Stimulated activated CD8-positive, alpha-beta memory T cell treated with anti-CD3 and anti-CD28 coated beads, Interleukin-15, amount 100 ng/mL, for 1 hour (primary cell): ENCODE measurements at regions not wholly inside any gene's neighbourhood (a gene's known extent, or its start where the extent isn't known, plus 50 kb on each side); places are given as distances from the start of the nearest gene placed in this dataset.
"Not testable (repeated sequence)": the region's sequence is repeated elsewhere in the genome, so short reads cannot be mapped to it uniquely, and the experiment has no call there.

Experiments
- DNase-seq: peaks from one replicate; pipeline ENCODE4 v3.0.0-alpha.2; 2020; ENCODE audit warnings: low read depth

- DNase-seq, result no peak
Observed at GRCh38 chr9:96131825-96132224, 170.2 kb downstream of the HSD17B3 start.

DNA sequence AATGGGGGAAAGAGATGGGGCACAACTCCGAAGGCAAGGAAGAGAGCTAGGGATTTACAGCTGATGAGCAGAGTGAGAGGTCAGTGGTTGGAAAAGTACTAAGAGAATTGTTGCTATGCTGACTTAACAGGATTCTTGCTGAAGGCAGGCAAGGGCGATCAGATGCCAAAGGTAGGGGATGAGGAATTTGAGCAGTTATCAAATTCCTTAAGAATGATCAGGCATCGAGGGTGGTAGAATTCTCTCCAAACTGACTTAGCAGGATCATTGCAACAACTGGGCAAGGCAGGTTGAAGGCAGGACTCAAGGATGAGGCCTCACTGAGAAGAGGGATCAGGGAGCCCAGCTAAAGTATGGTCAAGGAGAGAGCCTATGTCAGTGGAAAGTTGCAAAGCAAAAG is 171.0 kb downstream of the HSD17B3 start:
- no peak for DNase-seq

GRCh38 chr9:96129747-96130146 is 172.2 kb downstream of the HSD17B3 start:
- no peak for DNase-seq

- no peak for DNase-seq
Observed at GRCh38 chr9:96128880-96129279, 173.1 kb downstream of the HSD17B3 start.

DNA sequence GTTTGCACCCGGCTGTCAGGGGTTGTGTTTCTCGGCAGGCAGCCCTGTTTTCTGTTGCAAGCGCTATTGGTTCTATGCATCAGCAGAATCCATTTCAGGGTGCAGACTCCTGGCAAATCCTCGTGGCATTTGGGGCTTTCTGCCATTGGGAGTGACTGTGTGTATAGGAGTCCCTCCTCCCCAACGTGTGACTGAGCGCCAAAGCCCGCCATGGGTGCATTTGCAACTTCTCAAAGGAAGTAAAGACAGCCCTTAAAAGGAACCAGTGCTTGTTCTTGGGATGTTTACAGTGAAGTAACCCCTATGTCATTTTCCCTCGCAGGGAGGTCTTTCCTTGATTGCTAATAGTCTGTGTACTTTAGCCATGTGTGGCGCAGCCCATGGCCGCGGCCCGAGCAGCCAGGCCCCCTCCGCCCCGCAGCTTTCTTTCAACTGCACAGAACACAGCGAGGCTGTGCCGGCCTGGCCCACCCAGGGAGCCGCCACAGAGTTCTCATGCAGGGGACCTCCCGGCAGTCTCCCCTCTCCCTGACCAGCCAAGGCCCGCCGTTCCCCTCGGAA is 175.6 kb downstream of the HSD17B3 start:
- no peak for DNase-seq

GRCh38 chr9:96125624-96126023 is 176.4 kb downstream of the HSD17B3 start:
- DNase-seq, result no peak

DNA sequence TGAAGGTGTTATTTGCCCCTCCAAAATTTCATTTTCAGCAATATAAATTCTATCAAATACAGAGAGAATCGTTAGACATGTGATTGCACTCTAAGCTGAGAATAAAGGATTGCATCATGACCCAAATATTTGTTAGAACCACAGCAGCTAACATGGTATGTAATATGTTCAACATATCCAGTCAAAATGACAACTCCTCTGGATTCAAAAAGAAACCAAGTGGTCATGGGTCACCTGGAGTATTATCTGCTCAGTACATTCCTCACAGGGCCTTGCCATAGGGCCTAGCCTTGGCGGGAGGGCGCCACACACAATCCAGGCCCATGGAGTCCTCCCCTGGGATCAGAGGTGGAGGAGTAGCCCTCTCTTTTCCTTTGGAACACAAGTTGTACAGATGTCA is 179.2 kb downstream of the HSD17B3 start:
- no peak for DNase-seq

GRCh38 chr9:96122282-96122681 is 179.7 kb downstream of the HSD17B3 start:
- DNase-seq, result no peak

- no peak for DNase-seq
Observed at GRCh38 chr9:96121136-96121535, 180.8 kb downstream of the HSD17B3 start.

DNA sequence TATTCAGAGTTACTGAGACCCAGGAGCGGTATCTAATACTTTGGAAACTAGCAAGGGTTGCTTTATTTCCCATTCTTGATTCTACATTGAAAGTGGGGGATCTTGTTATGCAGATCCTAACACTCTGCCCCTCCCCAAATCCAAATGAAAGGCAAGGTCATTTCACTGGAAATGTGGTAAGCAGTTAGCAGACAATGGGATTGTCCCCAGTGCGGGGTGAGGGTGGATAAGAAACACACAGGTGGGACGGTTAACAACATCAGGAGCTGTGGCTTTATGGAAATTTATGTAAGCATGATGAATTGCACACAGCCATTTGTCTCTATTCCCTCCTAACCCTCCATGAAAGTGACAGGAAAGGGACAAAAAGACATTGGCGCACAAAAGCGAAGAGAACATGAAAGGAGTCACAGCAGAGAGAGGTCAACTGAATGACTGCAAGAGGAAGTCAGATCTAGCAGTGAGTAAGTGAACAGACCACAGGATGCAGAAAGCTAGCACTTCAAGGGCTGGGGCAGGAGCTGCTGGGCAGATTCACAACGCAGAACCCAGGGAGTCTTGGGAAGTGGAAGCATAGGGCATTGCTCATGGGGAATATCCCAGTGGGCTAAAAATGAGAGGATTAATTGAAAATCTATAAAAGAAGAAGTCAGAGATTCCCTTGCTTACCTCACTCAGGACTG is 184.4 kb downstream of the HSD17B3 start:
- DNase-seq, result no peak

DNA sequence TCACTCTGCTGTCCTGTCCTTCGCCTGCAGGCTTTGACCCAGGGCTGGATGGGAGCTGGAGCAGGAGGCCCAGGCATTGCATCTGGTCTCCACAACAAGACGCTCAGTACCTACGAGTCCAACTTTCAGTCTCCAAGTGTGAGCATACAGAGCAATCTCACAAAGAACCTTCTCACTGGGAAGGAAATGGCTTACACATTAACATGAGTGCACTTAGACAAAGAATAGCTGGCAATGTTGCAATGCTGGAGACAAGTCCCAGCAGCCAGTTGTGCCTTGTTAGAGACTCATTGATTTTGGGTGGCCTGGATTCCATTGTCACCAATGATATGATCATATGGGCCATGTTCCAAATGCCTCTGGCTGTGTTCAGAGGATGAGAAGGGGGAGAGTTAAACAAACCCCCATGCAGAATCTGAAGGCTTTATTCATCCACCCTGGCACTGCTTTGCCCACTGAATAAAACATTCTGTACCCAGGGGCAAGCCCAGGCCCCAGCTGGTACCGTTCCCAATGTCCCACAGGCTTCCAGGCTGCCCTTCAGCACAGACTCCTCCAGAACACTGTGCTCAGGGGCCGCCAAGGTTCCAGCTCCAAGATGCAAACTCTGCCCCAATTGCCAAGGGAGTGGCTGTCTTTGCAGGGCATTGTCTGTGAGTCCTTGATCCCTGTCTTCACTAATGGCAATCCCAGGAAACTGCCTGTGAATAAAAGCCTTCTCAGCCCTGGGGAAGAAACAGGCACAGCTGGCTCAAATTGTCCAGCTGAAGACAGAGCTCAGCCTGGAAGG is 185.5 kb downstream of the HSD17B3 start:
- DNase-seq, result no peak

DNA sequence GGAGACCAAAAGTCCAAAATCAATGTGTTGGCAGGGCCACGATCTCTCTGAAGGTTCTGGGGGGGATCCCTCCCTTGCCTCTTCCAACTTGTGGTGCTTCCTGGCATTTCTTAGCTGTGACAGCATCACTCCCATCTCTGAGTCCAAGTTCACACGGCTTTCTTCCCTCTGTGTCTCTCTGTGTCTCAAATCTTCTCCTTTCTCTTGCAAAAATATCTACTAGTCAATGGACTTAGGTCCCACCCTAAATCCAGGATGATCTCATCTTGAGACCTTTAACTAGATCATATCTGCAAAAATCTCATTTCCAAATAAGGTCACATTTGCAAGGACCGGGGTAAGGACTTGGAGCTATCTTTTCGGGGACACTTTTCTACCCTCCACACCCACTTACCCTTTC is 186.1 kb downstream of the HSD17B3 start:
- no peak for DNase-seq

GRCh38 chr9:96113032-96113431 is 188.9 kb downstream of the HSD17B3 start:
- DNase-seq, result no peak

DNA sequence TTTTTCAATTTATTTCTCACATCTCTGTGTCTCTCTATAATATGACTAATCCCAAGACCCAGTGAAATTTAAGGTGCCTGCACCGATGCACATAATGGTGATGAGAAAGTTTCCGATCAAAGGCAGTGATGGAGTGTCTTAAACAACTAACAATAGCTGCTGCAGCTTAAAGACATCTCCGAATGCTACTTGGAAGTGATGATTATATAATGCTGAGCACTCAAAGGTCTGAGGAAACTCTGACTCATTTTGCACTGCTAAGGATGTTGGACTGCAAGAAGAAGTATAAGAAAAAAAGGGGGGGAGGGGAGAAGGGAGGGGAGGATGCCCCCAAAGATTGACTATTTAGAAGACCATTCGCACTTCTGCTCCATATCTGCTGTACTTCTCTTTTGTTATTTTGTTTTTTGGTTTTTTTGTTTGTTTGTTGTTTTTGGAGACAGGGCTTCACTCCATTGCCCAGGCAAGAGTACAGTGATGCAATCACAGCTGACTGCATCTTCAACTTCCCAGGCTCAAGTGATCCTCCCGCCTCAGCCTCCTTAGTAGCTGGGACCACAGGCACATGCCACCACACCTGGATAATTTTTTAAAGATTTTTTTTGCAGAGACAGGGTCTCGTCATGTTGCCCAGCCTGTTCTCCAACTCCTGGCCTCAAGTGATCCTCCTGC is 192.2 kb downstream of the HSD17B3 start:
- DNase-seq, result no peak

- DNase-seq, result no peak
Observed at GRCh38 chr9:96108691-96109380, 193.1 kb downstream of the HSD17B3 start.

- no peak for DNase-seq
Observed at GRCh38 chr9:96107436-96107835, 194.5 kb downstream of the HSD17B3 start.

DNA sequence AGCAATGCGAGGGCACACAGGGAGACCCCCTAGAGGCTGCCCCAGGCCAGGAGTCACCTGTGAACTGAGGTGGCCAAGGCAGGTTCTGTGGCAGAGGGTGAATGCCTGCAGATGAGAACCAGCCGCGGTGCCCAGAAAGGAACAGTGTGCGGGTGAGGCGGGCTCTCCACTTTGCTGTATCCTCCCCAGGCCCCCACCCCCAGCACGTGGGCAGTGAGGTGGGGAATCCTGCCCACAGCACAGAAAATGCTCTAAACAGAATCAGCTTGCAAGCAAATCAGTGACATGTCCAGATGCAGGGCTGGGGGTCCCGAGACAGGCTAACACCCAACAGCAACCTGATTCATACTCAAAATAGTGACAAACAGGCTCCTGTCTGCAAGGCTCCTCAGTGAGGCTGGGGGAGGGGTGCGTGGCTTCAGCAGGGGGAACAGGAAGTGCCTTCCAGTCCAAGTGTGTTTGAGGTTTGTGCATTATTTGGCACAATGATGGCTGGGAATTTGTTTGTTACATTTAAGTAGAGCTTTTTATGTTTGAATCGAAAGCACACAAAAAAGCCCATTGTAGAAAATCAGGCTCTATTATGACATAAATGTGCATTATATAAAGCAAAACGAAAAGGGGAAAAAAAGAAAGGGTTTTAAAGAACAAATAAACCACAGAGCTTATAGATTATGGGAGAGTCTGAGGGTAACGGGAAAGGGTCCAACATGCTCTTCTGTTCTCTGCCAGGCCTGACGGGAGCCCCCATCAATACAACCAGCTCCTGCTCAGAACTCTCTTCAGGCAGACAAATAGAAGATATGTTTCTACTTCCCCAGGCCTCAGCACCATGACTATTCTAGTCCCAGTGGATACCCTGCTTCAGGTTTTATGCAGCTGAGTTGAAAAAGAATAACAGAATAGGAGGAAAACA is 201.3 kb downstream of the HSD17B3 start:
- no peak for DNase-seq

DNA sequence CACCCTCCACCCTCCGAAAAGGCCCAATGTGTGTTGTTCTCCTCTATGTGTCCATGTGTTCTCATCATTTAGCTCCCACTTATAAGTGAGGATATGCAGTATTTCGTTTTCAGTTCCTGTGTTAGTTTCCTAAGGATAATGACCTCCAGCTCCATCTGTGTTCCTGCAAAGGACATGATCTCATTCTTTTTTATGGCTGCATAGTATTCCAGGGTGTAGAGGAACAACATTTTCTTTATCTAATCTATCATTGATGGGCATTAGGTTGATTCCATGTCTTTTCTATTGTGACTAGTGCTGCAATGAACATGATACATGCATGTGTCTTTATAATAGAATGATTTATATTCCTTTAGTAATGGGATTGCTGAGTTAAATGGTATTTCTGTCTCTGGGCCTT is 211.3 kb downstream of the HSD17B3 start:
- not testable (repeated sequence) for DNase-seq

- no peak for DNase-seq
Observed at GRCh38 chr9:96089452-96090085, 212.4 kb downstream of the HSD17B3 start.

DNA sequence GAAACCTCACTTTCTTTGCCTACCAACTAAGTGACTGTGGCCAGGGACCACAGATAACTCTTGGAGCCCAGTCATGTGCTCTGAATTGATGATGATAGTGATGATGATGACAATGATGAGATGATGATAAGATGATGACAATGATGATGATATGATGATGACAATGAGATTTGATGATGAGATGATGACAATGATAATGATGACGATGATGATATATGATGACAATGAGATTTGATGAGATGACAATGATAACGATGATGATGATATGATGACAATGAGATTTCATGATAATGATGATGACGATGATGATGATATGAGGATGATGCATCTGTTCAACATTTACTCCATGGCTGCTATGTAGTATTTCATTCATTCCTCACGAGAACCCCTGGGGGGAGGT is 213.0 kb downstream of the ERCC6L2 start:
- no peak for DNase-seq
